GM23338 (cell line): ENCODE measurements at regions not wholly inside any gene's neighbourhood (a gene's known extent, or its start where the extent isn't known, plus 50 kb on each side); places are given as distances from the start of the nearest gene placed in this dataset.

Experiments used
- ATAC-seq: fragments of 200-7000 bp; cut with Tn5 transposase; 3 replicates; pipeline ENCODE4 v1.9.1; 2020
- DNase-seq: peaks from one replicate; pipeline ENCODE4 v3.0.0-alpha.2; 2015; ENCODE audit warnings: low spot score
- H2AFZ ChIP-seq: fragments of 200-600 bp; sonication (generic); 2 replicates; pipeline ENCODE4 v1.8.0; 2016; ENCODE audit warnings: antibody characterized with exemption, mild to moderate bottlenecking, moderate library complexity
- H3F3A ChIP-seq: fragments of 200-600 bp; sonication (generic); replicated peaks from 2 replicates; pipeline ENCODE4 v1.8.0; 2017; ENCODE audit warnings: antibody characterized with exemption, mixed run types, low read depth
- H3K27ac ChIP-seq: fragments of 200-600 bp; sonication (generic); 2 replicates; pipeline ENCODE4 v1.6.1; 2016; ENCODE audit warnings: low read depth
- H3K27me3 ChIP-seq: fragments of 200-600 bp; sonication (generic); 2 replicates; pipeline ENCODE4 v1.8.0; 2016; ENCODE audit warnings: mild to moderate bottlenecking, mixed run types, moderate library complexity; ENCODE audit not compliant: insufficient read depth
- H3K36me3 ChIP-seq: fragments of 200-600 bp; sonication (generic); 2 replicates; pipeline ENCODE4 v1.8.0; 2016; ENCODE audit warnings: mild to moderate bottlenecking; ENCODE audit not compliant: insufficient read depth
- H3K4me1 ChIP-seq: fragments of 200-600 bp; sonication (generic); 2 replicates; pipeline ENCODE4 v1.8.0; 2016; ENCODE audit warnings: mild to moderate bottlenecking, moderate library complexity; ENCODE audit not compliant: insufficient read depth
- H3K4me2 ChIP-seq: fragments of 200-600 bp; sonication (generic); 2 replicates; pipeline ENCODE4 v1.7.1; 2017; ENCODE audit warnings: mixed run types
- H3K4me3 ChIP-seq: fragments of 200-600 bp; sonication (generic); 2 replicates; pipeline ENCODE4 v1.6.1; 2016; ENCODE audit warnings: mixed run types
- H3K79me2 ChIP-seq: fragments of 200-600 bp; sonication (generic); replicated peaks from 2 replicates; pipeline ENCODE4 v1.8.0; 2017; ENCODE audit warnings: mild to moderate bottlenecking; ENCODE audit not compliant: insufficient read depth
- H3K9me2 ChIP-seq: fragments of 200-600 bp; sonication (generic); 2 replicates; pipeline ENCODE4 v1.8.0; 2017; ENCODE audit not compliant: insufficient read depth
- H4K20me1 ChIP-seq: fragments of 200-600 bp; sonication (generic); replicated peaks from 2 replicates; pipeline ENCODE4 v1.8.0; 2017; ENCODE audit warnings: mild to moderate bottlenecking; ENCODE audit not compliant: insufficient read depth
- H3K27ac Mint-ChIP-seq: 2 replicates; pipeline ENCODE4 v1.8.0; 2020; ENCODE audit warnings: inconsistent platforms, mild to moderate bottlenecking, moderate library complexity, mixed read lengths
- H3K27me3 Mint-ChIP-seq: 3 replicates; pipeline ENCODE4 v1.8.0; 2022; ENCODE audit warnings: low read depth, mild to moderate bottlenecking, moderate library complexity, mixed read lengths, inconsistent platforms; ENCODE audit not compliant: insufficient read depth, poor library complexity
- H3K36me3 Mint-ChIP-seq: 3 replicates; pipeline ENCODE4 v1.8.0; 2021; ENCODE audit warnings: low read depth, mild to moderate bottlenecking, inconsistent platforms, moderate library complexity, mixed read lengths
- H3K4me1 Mint-ChIP-seq: 3 replicates; pipeline ENCODE4 v1.8.0; 2020; ENCODE audit warnings: mild to moderate bottlenecking, inconsistent platforms, mixed read lengths
- H3K4me3 Mint-ChIP-seq: 3 replicates; pipeline ENCODE4 v1.8.0; 2021; ENCODE audit warnings: moderate library complexity, mild to moderate bottlenecking, inconsistent platforms, mixed read lengths
- H3K9me3 Mint-ChIP-seq: 3 replicates; pipeline ENCODE4 v1.8.0; 2020; ENCODE audit warnings: moderate library complexity, mild to moderate bottlenecking, inconsistent platforms, mixed read lengths
- CTCF ChIP-seq, 2 experiments: fragments of 200-600 bp in 1 of 2; sonication (generic) in 1 of 2; conservative IDR thresholded peaks; 2 replicates each; pipeline versions ENCODE4 v1.5.1 to v1.6.1; 2016 to 2017; ENCODE audit warnings: antibody characterized with exemption in 2 of 2, low read depth in 2 of 2, mild to moderate bottlenecking in 2 of 2, moderate library complexity in 1 of 2
- ETS1 ChIP-seq: IDR thresholded peaks from 2 replicates; pipeline ENCODE4 v1.6.1; 2016; ENCODE audit warnings: antibody characterized with exemption
- TF ChIP-seq, protein P1 (sequence below): fragments of 250-450 bp; sonication (Bioruptor Pico); IDR thresholded peaks from 2 replicates; pipeline ENCODE4 v1.5.0; 2020; ENCODE audit warnings: mild to moderate bottlenecking, moderate library complexity

DNA sequence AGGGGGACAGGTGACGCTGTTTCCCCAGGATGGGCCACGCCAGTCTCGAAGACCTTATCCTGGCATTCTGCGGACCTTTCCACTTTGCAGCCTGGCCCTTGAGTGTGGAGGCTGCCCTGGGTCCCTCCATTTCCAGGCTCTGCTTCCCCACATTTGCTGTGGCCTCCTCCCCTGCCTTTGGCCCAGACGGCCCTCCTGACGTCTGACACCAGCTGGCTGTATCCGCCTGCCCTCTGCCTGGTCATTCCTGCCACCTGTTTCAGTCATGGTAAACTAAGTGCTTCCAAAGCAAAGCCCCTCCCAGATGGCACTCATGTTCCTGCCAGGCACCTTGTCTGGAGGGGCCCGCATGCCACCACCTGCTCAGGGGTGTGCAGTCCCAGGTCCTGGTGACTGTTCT lies 95.1 kb downstream of the ASB1 start (continued):
- TF ChIP-seq, protein P1, sequence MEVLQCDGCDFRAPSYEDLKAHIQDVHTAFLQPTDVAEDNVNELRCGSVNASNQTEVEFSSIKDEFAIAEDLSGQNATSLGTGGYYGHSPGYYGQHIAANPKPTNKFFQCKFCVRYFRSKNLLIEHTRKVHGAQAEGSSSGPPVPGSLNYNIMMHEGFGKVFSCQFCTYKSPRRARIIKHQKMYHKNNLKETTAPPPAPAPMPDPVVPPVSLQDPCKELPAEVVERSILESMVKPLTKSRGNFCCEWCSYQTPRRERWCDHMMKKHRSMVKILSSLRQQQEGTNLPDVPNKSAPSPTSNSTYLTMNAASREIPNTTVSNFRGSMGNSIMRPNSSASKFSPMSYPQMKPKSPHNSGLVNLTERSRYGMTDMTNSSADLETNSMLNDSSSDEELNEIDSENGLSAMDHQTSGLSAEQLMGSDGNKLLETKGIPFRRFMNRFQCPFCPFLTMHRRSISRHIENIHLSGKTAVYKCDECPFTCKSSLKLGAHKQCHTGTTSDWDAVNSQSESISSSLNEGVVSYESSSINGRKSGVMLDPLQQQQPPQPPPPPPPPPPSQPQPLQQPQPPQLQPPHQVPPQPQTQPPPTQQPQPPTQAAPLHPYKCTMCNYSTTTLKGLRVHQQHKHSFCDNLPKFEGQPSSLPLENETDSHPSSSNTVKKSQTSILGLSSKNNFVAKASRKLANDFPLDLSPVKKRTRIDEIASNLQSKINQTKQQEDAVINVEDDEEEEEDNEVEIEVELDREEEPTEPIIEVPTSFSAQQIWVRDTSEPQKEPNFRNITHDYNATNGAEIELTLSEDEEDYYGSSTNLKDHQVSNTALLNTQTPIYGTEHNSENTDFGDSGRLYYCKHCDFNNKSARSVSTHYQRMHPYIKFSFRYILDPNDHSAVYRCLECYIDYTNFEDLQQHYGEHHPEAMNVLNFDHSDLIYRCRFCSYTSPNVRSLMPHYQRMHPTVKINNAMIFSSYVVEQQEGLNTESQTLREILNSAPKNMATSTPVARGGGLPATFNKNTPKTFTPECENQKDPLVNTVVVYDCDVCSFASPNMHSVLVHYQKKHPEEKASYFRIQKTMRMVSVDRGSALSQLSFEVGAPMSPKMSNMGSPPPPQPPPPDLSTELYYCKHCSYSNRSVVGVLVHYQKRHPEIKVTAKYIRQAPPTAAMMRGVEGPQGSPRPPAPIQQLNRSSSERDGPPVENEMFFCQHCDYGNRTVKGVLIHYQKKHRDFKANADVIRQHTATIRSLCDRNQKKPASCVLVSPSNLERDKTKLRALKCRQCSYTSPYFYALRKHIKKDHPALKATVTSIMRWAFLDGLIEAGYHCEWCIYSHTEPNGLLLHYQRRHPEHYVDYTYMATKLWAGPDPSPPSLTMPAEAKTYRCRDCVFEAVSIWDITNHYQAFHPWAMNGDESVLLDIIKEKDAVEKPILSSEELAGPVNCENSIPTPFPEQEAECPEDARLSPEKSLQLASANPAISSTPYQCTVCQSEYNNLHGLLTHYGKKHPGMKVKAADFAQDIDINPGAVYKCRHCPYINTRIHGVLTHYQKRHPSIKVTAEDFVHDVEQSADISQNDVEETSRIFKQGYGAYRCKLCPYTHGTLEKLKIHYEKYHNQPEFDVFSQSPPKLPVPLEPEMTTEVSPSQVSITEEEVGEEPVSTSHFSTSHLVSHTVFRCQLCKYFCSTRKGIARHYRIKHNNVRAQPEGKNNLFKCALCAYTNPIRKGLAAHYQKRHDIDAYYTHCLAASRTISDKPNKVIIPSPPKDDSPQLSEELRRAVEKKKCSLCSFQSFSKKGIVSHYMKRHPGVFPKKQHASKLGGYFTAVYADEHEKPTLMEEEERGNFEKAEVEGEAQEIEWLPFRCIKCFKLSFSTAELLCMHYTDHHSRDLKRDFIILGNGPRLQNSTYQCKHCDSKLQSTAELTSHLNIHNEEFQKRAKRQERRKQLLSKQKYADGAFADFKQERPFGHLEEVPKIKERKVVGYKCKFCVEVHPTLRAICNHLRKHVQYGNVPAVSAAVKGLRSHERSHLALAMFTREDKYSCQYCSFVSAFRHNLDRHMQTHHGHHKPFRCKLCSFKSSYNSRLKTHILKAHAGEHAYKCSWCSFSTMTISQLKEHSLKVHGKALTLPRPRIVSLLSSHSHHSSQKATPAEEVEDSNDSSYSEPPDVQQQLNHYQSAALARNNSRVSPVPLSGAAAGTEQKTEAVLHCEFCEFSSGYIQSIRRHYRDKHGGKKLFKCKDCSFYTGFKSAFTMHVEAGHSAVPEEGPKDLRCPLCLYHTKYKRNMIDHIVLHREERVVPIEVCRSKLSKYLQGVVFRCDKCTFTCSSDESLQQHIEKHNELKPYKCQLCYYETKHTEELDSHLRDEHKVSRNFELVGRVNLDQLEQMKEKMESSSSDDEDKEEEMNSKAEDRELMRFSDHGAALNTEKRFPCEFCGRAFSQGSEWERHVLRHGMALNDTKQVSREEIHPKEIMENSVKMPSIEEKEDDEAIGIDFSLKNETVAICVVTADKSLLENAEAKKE = no peak

DNA sequence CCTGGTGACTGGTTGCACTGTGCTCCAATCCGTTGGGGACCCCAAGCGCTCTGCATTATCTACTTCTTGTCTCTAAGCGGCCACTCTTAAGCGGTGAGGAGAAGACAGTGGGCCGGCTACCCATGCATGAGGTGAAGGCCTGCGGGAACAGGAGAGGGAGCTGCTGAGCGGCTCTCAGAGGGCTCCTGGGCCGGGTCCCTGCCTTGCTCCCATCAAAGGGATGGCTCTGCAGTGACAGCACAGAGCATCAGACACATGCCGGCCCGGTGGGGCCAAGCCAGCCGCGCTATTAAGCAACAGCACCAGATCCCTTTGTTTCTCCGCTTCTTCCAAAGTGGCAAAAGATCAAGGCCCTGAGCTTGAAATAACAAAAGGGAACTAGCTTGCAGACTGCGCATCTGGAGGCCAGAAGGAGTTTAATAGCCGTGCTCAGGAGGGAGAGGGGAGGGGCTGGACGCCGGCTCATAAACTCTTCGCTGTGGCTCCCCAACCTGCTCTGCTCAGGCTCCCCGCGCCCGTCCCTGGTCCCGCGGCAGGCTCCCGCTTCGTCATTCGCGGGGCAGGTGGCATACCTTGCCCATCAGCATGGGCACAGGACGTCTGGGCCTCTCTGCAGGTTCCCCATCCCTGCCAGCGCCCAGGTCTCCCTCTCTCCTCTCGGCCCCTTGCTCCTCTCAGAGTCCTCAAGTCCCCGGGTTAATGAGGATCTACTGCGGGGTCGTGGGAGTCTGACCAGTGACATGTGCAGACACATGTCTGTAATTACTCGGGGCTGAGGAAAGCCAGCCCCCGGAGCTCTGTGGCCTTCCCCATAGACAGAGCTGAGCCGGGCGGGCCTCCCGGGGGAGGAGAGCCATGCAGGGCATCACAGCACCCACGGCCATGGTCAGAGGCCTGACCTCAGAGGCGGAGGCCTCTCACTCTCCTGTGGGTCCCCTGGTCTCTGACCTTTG lies 96.7 kb downstream of the ASB1 start:
- no peaks in the 10 kb centered on the region; the same call in 2 of the 3 replicates for H3K36me3 Mint-ChIP-seq
- H3K4me1 Mint-ChIP-seq = peaks cover 6% of the 10 kb centered on the region
- H3K36me3 ChIP-seq = no peaks in the 10 kb centered on the region
- H3K9me2 ChIP-seq = no peaks in the 10 kb centered on the region
- DNase-seq (peak; percentile 78), ATAC-seq (peak; percentile 97)
- H3K4me3 Mint-ChIP-seq = no peak overlapping the region
- no peaks in the 10 kb centered on the region for H3F3A ChIP-seq
- TF ChIP-seq CTCF (conservative IDR thresholded peaks at IDR 0.05; ENCODE audit: low read depth in 2 of 2) = peak; percentile 45 to 61
- TF ChIP-seq ETS1 = no peak
- no peaks in the 10 kb centered on the region for H4K20me1 ChIP-seq
- H3K27ac ChIP-seq = no peak overlapping the region
- no peaks in the 10 kb centered on the region for H3K4me1 ChIP-seq
- peaks cover 4% of the 10 kb centered on the region; the same call in 1 of the 3 replicates for H3K9me3 Mint-ChIP-seq
- H3K4me2 ChIP-seq = no peak overlapping the region
- H3K27me3 Mint-ChIP-seq = peaks cover 13% of the 10 kb centered on the region
- no peak overlapping the region for H3K27ac Mint-ChIP-seq
- peak overlapping the region; percentile 59; the same call in 1 of the 2 replicates for H2AFZ ChIP-seq
- no peaks in the 10 kb centered on the region for H3K27me3 ChIP-seq
- H3K4me3 ChIP-seq = no peak overlapping the region
- no peaks in the 10 kb centered on the region for H3K79me2 ChIP-seq
